Occipital lobe (tissue), 1 donor: ENCODE measurements at regions not wholly inside any gene's neighbourhood (a gene's known extent, or its start where the extent isn't known, plus 50 kb on each side); places are given as distances from the start of the nearest gene placed in this dataset.
"Not testable (repeated sequence)": the region's sequence is repeated elsewhere in the genome, so short reads cannot be mapped to it uniquely, and the experiment has no call there.

ENCODE experiments used
- DNase-seq: peaks from one replicate; lab custom pipeline; 2025; lab: John Stamatoyannopoulos, UW

DNA sequence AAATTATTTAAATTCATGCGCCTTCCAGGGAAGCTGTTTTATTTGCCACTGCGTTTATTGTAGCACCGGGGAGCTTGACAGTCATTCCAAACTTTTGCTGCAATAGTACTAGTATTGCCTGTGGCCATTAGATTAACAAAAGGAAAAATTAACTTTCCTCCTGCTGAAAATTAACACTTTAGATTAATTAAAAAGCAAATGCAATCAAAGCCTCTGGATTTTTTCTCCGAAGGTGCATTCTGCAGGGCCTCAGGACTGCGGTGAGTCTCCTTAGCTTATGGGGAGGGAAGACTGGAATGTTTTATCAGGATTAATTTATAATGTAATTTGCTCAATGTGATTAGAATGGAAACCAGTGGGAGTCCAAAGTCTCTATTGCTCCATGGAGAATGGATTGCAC is 456.4 kb upstream of the CFAP20DC start:
- no peak for DNase-seq

DNA sequence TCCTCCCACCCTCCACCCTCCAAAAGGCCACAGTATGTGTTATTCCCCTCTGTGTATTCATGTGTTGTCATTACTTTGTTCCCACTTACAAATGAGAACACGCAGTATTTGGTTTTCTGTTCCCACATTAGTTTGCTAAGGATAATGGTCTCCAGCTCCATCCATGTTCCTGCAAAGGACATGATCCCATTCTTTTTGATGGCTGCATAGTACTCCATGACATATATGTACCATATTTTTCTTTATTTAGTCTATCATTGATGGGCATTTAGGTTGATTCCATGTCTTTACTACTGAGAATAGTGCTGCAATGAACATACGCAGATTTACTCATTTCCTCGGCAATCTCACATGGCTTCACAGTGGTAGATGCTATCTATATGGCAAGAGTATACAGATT is 453.6 kb upstream of the CFAP20DC start:
- no peak for DNase-seq

- no peak for DNase-seq
These were observed 453.0 kb upstream of the CFAP20DC start for GRCh38 chr3:59502806-59503205.

DNA sequence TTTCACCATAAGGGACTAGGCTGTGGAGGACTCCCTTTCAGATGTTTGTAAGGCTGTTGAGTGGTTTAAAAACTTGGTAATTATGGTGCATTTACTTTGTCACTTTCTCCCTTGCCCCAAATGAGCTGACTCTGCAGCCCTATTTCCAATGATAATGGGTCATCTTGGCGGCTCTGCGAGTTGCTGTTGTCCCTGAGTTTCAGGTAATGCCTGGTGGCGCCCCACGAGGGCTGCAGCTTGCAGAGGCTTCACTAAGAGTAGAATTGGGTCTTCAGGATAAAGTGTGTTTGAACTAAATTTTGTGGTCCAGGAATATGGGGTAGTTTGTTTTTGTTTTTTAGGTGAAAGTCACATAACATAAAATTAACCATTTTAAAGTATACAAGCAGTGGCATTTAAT is 450.1 kb upstream of the CFAP20DC start:
- DNase-seq = no peak

DNA sequence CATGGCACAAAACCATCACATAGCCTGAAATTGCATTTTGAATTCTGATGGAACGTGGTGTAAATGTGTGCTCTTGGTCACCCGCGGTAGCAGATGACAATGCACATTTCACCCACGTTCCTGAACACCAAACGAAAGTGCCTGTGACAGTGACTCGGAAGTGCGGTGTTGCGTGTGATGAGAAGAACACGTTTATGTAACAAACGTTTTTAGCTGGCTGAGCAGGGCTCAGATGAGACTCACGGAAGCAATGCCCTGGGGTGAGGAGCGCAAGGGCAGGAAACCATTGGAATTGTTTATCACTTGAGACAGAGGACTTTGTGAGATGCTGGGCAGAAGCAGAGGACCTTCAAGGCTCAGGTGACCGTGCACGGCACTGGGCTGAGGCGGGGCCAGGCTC is 449.2 kb upstream of the CFAP20DC start:
- DNase-seq = no peak

- DNase-seq = no peak
These were observed 446.4 kb upstream of the CFAP20DC start for GRCh38 chr3:59496250-59496649.

DNA sequence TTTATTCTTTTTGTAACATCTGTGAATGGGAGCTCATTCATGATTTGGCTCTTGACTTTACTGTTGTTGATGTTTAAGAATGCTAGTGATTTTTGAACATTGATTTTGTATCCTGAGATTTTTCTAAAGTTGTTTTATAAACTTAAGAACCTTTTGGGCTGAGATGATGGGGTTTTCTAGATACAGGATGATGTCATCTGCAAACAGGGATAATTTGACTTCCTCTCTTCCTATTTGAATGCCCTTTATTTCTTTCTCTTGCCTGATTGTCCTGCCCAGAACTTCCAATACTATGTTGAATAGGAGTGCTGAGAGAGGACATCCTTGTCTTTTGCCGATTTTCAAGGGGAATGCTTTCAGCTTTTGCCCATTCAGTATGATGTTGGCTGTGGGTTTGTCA is 445.1 kb upstream of the CFAP20DC start:
- not testable (repeated sequence) for DNase-seq

DNA sequence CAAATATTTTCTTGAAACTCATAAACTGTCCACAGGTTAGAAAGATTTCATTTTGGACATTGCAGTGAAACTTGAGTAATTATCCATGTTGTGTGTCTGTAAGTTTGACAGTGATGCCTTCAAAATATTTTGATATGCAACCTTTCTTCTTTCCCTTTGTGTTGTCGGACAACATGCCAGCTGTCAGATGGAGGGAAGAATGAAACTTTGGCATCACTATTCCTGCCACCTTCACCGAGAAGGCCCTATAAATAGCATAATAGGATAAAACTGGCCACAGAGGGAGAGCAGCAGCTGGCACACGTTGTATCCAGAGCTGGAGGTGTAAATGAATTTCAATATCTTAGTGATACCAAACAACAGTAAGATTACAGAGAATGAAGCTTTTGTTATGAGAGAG is 436.7 kb upstream of the CFAP20DC start:
- DNase-seq = no peak

GRCh38 chr3:59483191-59483590 is 433.4 kb upstream of the CFAP20DC start:
- DNase-seq = no peak

- no peak for DNase-seq
These were observed 432.9 kb upstream of the CFAP20DC start for GRCh38 chr3:59482684-59483083.

DNA sequence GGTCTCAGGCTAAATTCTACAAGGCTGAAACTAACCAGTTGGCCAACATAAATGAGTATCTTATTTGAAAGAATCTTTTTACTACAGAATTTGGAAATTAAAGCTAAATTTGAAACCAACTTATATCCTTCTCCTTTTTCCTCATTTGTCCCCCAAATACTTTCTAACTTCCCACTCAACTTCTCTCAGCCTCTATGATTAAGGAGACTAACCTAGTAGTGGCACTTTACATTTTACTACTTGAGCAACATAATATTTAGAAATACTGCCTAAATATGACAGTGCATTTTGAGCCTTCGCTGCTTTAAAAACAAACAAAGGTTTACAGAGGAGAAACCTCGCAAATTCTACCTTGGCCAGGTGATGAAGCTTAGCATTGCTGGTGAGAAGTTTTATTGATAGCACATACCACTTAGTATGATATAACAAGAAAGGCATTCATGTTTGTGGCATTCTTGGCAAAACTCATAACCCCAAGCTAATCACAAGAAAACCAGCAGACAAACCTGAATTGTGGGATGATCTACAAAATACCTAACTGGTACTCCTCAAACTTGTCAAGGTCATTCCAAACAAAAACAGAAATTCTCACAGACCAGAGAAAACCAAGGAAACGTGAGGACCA is 432.1 kb upstream of the CFAP20DC start:
- no peak for DNase-seq

DNA sequence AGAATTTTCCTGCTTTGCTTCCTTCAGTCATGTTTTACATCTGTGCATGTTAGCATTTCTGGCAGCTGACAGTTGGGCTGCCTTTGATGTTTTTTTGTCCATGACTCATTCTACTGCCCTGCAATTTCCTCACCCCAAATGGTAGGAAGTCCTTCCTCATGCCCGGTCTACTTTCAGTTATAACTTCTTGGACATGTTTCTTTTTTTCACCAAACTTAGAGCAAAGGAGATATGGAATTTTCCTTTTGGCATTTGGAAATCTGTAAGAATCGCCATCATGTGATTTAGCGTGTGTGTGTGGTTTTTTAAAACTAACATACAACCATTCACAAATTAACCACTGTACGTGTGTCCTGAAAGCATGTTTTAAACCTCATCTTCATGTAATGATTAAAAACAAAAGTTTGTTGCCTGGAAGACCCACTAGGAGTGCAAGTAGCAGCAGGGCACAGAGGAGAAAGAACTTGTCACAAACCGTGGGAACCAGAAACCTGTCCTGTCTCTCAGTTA is 430.7 kb upstream of the CFAP20DC start:
- DNase-seq = no peak

GRCh38 chr3:59473636-59474035 is 423.8 kb upstream of the CFAP20DC start:
- DNase-seq = no peak

- DNase-seq = no peak
These were observed 422.7 kb upstream of the CFAP20DC start for GRCh38 chr3:59472541-59472940.

DNA sequence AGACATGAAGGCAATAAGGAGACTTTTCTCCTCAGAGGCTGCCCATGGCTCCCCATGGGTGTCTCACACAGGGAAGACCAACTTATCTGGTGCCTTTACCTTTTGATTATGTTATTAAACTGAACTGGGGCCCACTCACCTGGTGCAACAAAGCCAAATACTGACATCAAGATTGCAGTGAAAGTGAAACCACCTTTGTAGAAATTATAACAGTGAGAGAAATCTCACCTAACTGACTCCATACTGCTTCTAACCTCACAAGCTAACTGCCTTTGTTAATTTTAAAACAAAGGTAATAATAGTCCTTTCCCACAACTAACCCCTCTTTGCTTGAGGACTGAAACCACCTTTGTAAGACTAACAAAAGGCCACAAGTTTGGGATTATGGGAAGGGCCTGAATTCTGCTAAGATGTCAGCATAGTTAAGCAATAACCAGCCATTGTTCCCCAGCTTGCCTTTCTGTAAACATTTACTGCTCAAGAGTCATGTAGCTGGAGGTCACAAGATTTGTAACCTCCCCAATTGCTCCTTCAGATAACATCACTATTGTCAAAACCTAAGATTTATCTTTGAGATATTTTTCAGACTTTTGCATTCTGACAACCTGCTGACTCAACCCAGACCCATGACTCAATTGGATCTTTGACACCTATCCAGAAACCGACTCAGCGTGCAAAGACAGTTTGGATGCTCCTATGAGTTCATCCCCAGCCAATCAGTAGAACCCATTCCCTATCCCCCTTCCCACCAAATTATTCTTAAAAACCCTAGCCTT is 420.3 kb upstream of the CFAP20DC start:
- DNase-seq = no peak

DNA sequence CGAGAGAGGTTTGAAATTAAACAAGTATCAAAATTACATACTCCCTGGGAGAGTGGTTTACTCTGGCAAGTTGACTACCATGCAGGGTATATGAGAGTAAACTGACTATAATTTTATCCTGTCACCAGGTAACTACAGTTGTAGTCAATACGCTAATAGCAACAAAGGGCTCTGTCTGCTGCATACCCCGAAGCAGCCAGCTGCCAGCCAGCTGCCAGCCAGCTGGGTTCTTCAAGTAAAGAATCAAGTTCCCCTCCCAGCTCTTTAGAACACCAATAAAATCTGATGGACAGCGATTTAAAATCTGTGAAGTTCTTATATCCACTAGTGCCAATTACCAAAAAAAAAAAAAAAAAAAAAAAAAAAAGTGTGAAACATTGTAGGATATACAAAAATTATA is 417.7 kb upstream of the CFAP20DC start:
- DNase-seq = no peak

- no peak for DNase-seq
These were observed 414.4 kb upstream of the CFAP20DC start for GRCh38 chr3:59464187-59464586.

GRCh38 chr3:59463253-59463652 is 413.4 kb upstream of the CFAP20DC start:
- no peak for DNase-seq

- no peak for DNase-seq
These were observed 410.2 kb upstream of the CFAP20DC start for GRCh38 chr3:59460068-59460467.

GRCh38 chr3:59456852-59457485 is 407.1 kb upstream of the CFAP20DC start:
- DNase-seq = no peak

GRCh38 chr3:59451800-59452746 is 402.2 kb upstream of the CFAP20DC start:
- DNase-seq = no peak
